CD14-positive monocyte (primary cell): ENCODE measurements at regions not wholly inside any gene's neighbourhood (a gene's known extent, or its start where the extent isn't known, plus 50 kb on each side); places are given as distances from the start of the nearest gene placed in this dataset.
A peak's percentile ranks its signal among the peaks of the same experiment; 100 is the strongest.
"Not testable (repeated sequence)": the region's sequence is repeated elsewhere in the genome, so short reads cannot be mapped to it uniquely, and the experiment has no call there.

ENCODE experiments used
- DNase-seq, 3 donors: peaks; one replicate each; pipeline ENCODE4 v3.0.0-alpha.2; 2011 to 2022
- H2AFZ ChIP-seq: 2 replicates; pipeline ENCODE4 v1.6.0; 2012; ENCODE audit warnings: mild to moderate bottlenecking, low read depth, low read length, inconsistent platforms; ENCODE audit not compliant: insufficient read depth, poor library complexity, severe bottlenecking
- H3K27ac ChIP-seq, 2 donors: 1 replicate in 1 of 2; 2 replicates in 1 of 2; pipeline ENCODE4 v1.5.1; 2012 to 2013; ENCODE audit warnings: low read length in 2 of 2, control low read depth in 1 of 2, inconsistent platforms in 1 of 2, low read depth in 1 of 2, mild to moderate bottlenecking in 1 of 2
- H3K27me3 ChIP-seq, 2 donors: one replicate each; pipeline versions ENCODE4 v1.6.0 to v1.6.1; 2011 to 2013; ENCODE audit warnings: low read length in 2 of 2; ENCODE audit not compliant: control insufficient read depth in 2 of 2, insufficient read depth in 2 of 2
- H3K36me3 ChIP-seq, 2 donors: replicated peaks in 1 of 2; 1 replicate in 1 of 2; 2 replicates in 1 of 2; pipeline versions ENCODE4 v1.5.1 to v1.6.1; 2012 to 2013; ENCODE audit warnings: low read length in 2 of 2, control low read depth in 1 of 2, inconsistent platforms in 1 of 2, mild to moderate bottlenecking in 1 of 2; ENCODE audit not compliant: insufficient read depth in 2 of 2, control insufficient read depth in 1 of 2
- H3K4me1 ChIP-seq, 2 donors: 1 replicate in 1 of 2; 2 replicates in 1 of 2; pipeline versions ENCODE4 v1.5.1 to v1.6.1; 2012 to 2013; ENCODE audit warnings: low read length in 2 of 2, control low read depth in 1 of 2, inconsistent platforms in 1 of 2, mild to moderate bottlenecking in 1 of 2, moderate library complexity in 1 of 2; ENCODE audit not compliant: insufficient read depth in 2 of 2, control insufficient read depth in 1 of 2
- H3K4me2 ChIP-seq: replicated peaks from 2 replicates; pipeline ENCODE3; 2012; ENCODE audit warnings: low read length, moderate library complexity, mild to moderate bottlenecking; ENCODE audit not compliant: poor library complexity, severe bottlenecking; ENCODE audit errors: extremely low read depth
- H3K4me3 ChIP-seq, 3 experiments: fragments of 200-600 bp in 1 of 3; sonication (generic) in 1 of 3; replicated peaks in 1 of 3; 1 replicate in 2 of 3; 2 replicates in 1 of 3; pipeline ENCODE4 v1.5.1; 2011 to 2013; ENCODE audit warnings: low read length in 3 of 3, mild to moderate bottlenecking in 3 of 3, control low read depth in 2 of 3, low read depth in 2 of 3, inconsistent platforms in 1 of 3, moderate library complexity in 1 of 3
- H3K79me2 ChIP-seq: 2 replicates; pipeline ENCODE4 v1.6.0; 2012; ENCODE audit warnings: mild to moderate bottlenecking, control low read depth, inconsistent platforms, low read length, moderate library complexity; ENCODE audit not compliant: insufficient read depth
- H3K9ac ChIP-seq: 2 replicates; pipeline ENCODE4 v1.6.0; 2017; ENCODE audit warnings: low read length, mild to moderate bottlenecking; ENCODE audit not compliant: insufficient read depth, poor library complexity, severe bottlenecking
- H3K9me3 ChIP-seq, 2 donors: replicated peaks in 1 of 2; 1 replicate in 1 of 2; 2 replicates in 1 of 2; pipeline versions ENCODE4 v1.5.1 to v1.6.1; 2012 to 2013; ENCODE audit warnings: low read length in 2 of 2, control low read depth in 1 of 2; ENCODE audit not compliant: control insufficient read depth in 1 of 2, insufficient read depth in 1 of 2
- H4K20me1 ChIP-seq: 2 replicates; pipeline ENCODE4 v1.6.0; 2012; ENCODE audit warnings: mild to moderate bottlenecking, low read length, control low read depth, moderate library complexity; ENCODE audit not compliant: insufficient read depth
- H3K27ac Mint-ChIP-seq, 7 donors: one replicate each; pipeline ENCODE4 v1.8.0; 2020; ENCODE audit warnings: mild to moderate bottlenecking in 7 of 7, mixed read lengths in 7 of 7, moderate library complexity in 6 of 7, inconsistent platforms in 2 of 7
- H3K27me3 Mint-ChIP-seq, 3 donors: one replicate each; pipeline ENCODE4 v1.8.0; 2021 to 2022; ENCODE audit warnings: low read depth in 3 of 3, mild to moderate bottlenecking in 3 of 3, mixed read lengths in 3 of 3, moderate library complexity in 3 of 3, inconsistent platforms in 1 of 3
- H3K36me3 Mint-ChIP-seq, 2 donors: one replicate each; pipeline ENCODE4 v1.8.0; 2020; ENCODE audit warnings: mixed read lengths in 2 of 2, inconsistent platforms in 1 of 2, mild to moderate bottlenecking in 1 of 2
- H3K4me1 Mint-ChIP-seq: one replicate; pipeline ENCODE4 v1.8.0; 2020; ENCODE audit warnings: mild to moderate bottlenecking, mixed read lengths
- H3K4me3 Mint-ChIP-seq, 2 donors: one replicate each; pipeline ENCODE4 v1.8.0; 2020; ENCODE audit warnings: mild to moderate bottlenecking in 2 of 2, mixed read lengths in 2 of 2, moderate library complexity in 1 of 2
- H3K9me3 Mint-ChIP-seq, 7 donors: one replicate each; pipeline ENCODE4 v1.8.0; 2020 to 2022; ENCODE audit warnings: mixed read lengths in 7 of 7, mild to moderate bottlenecking in 6 of 7, moderate library complexity in 6 of 7, inconsistent platforms in 2 of 7
- CTCF ChIP-seq: fragments of 200-600 bp; IDR thresholded peaks from one replicate; pipeline ENCODE4 v1.8.0; 2022; ENCODE audit warnings: antibody characterized with exemption, mild to moderate bottlenecking
- WGBS: methylation state at CpG from one replicate; pipeline ENCODE4 v1.1.5; 2013; ENCODE audit warnings: missing lambda C conversion rate; ENCODE audit not compliant: insufficient coverage; 5-methylcytosine and 5-hydroxymethylcytosine counted together
- intact Hi-C, 2 donors: fragments of 100-400 bp; cut with micrococcal nuclease; formaldehyde crosslinking; loops; one replicate each; pipeline versions ENCODE4 v1.15.0 to v1.15.1; 2023

GRCh38 chr3:84685467-84685866 is 273.3 kb upstream of the CADM2 start:
- Mint-ChIP-seq H3K27me3 (peaks cover 0 to 4% (median 2%) of the 10 kb centered on the region in 3 donors), H3K9me3 (peaks cover 0 to 5% (median 2%) of the 10 kb centered on the region in 7 donors), H3K36me3 (no peaks in the 10 kb centered on the region), H3K27ac (no peak overlapping the region), H3K4me1 (no peaks in the 10 kb centered on the region), H3K4me3 (no peak overlapping the region)
- Histone ChIP-seq H3K27ac (no peak overlapping the region), H3K9me3 (no peaks in the 10 kb centered on the region), H3K4me1 (no peaks in the 10 kb centered on the region), H3K4me2 (no peak overlapping the region), H4K20me1 (no peaks in the 10 kb centered on the region), H2AFZ (no peak overlapping the region), H3K79me2 (no peaks in the 10 kb centered on the region), H3K27me3 (no peaks in the 10 kb centered on the region), H3K36me3 (no peaks in the 10 kb centered on the region), H3K4me3 (no peak overlapping the region), H3K9ac (no peak overlapping the region)
- WGBS, result no CpG with 5 or more reads among the region's 3 CpGs
- intact Hi-C loops, result no loop called here
- TF ChIP-seq CTCF, result no peak
- no peak for DNase-seq

GRCh38 chr3:84692261-84692660 is 266.5 kb upstream of the CADM2 start:
- Histone ChIP-seq H3K9ac (no peak overlapping the region), H3K36me3 (no peaks in the 10 kb centered on the region), H3K9me3 (peaks cover 0 to 2% of the 10 kb centered on the region in 2 donors), H3K4me2 (no peak overlapping the region), H3K27me3 (no peaks in the 10 kb centered on the region), H2AFZ (no peak overlapping the region), H3K4me1 (peaks cover 0 to 6% of the 10 kb centered on the region in 2 donors), H3K79me2 (no peaks in the 10 kb centered on the region), H4K20me1 (no peaks in the 10 kb centered on the region), H3K4me3 (no peak overlapping the region), H3K27ac (no peak overlapping the region)
- Mint-ChIP-seq H3K27ac (peak overlapping the region in 1 of 7 donors; percentile 20), H3K9me3 (peaks cover 0 to 13% (median 3%) of the 10 kb centered on the region in 7 donors), H3K36me3 (no peaks in the 10 kb centered on the region), H3K4me1 (no peaks in the 10 kb centered on the region), H3K27me3 (peaks cover 0 to 3% (median 0%) of the 10 kb centered on the region in 3 donors), H3K4me3 (no peak overlapping the region)
- intact Hi-C loops, result no loop called here
- DNase-seq, result peak in 1 of 3 donors; percentile 40
- WGBS, result 17% methylated on average over 2 of the region's 2 CpGs
- TF ChIP-seq CTCF, result no peak

- H4K20me1 ChIP-seq, H3K36me3 Mint-ChIP-seq, H3K79me2 ChIP-seq, H3K27me3 Mint-ChIP-seq, H3K27me3 ChIP-seq, intact Hi-C loops, H2AFZ ChIP-seq, H3K9ac ChIP-seq, H3K36me3 ChIP-seq: not testable (repeated sequence)
- Histone ChIP-seq H3K9me3 (peaks cover 0 to 10% of the 10 kb centered on the region in 2 donors), H3K4me1 (peaks cover 0 to 17% of the 10 kb centered on the region in 2 donors), H3K4me3 (peak overlapping the region in 1 of 3 experiments; percentile 46), H3K4me2 (peak overlapping the region; percentile 14), H3K27ac (peak overlapping the region in 1 of 2 donors; percentile 61)
- WGBS, result no CpG with 5 or more reads among the region's 1 CpG
- peak; percentile 19 to 38 (median 28) for DNase-seq
- Mint-ChIP-seq H3K4me3 (peak overlapping the region in 1 of 2 donors; percentile 85), H3K27ac (peak overlapping the region in 5 of 7 donors; percentile 1 to 76 (median 48)), H3K9me3 (peaks cover 9 to 31% (median 16%) of the 10 kb centered on the region in 7 donors), H3K4me1 (peaks cover 22% of the 10 kb centered on the region)
Measured at GRCh38 chr3:84710288-84710687, 248.5 kb upstream of the CADM2 start.
